Mucosa of rectum (tissue), 2 donors: ENCODE measurements at regions not wholly inside any gene's neighbourhood (a gene's known extent, or its start where the extent isn't known, plus 50 kb on each side); places are given as distances from the start of the nearest gene placed in this dataset.

Experiments
- H3K27ac ChIP-seq, 2 donors: one replicate each; pipeline ENCODE4 v1.7.0; 2013; ENCODE audit warnings: inconsistent platforms in 2 of 2, low read depth in 2 of 2, low read length in 2 of 2
- H3K27me3 ChIP-seq, 2 donors: one replicate each; pipeline ENCODE4 v1.7.0; 2013; ENCODE audit warnings: low read length in 2 of 2; ENCODE audit not compliant: control insufficient read depth in 2 of 2, insufficient read depth in 2 of 2
- H3K36me3 ChIP-seq, 2 donors: one replicate each; pipeline ENCODE4 v1.7.0; 2013; ENCODE audit warnings: low read length in 2 of 2; ENCODE audit not compliant: control insufficient read depth in 2 of 2, insufficient read depth in 2 of 2
- H3K4me1 ChIP-seq, 2 donors: one replicate each; pipeline ENCODE4 v1.7.0; 2013; ENCODE audit warnings: low read length in 2 of 2, mild to moderate bottlenecking in 1 of 2; ENCODE audit not compliant: control insufficient read depth in 2 of 2, insufficient read depth in 2 of 2
- H3K4me3 ChIP-seq, 2 donors: one replicate each; pipeline ENCODE4 v1.7.0; 2013; ENCODE audit warnings: low read length in 2 of 2
- H3K9ac ChIP-seq, 2 donors: one replicate each; pipeline ENCODE4 v1.7.0; 2013; ENCODE audit warnings: low read length in 2 of 2, low read depth in 1 of 2, mild to moderate bottlenecking in 1 of 2
- H3K9me3 ChIP-seq, 2 donors: one replicate each; pipeline ENCODE4 v1.7.0; 2013; ENCODE audit warnings: low read length in 2 of 2; ENCODE audit not compliant: control insufficient read depth in 2 of 2
- donor health status: healthy.
- donor health status: Normal muscosa, but diverticular disease.

DNA sequence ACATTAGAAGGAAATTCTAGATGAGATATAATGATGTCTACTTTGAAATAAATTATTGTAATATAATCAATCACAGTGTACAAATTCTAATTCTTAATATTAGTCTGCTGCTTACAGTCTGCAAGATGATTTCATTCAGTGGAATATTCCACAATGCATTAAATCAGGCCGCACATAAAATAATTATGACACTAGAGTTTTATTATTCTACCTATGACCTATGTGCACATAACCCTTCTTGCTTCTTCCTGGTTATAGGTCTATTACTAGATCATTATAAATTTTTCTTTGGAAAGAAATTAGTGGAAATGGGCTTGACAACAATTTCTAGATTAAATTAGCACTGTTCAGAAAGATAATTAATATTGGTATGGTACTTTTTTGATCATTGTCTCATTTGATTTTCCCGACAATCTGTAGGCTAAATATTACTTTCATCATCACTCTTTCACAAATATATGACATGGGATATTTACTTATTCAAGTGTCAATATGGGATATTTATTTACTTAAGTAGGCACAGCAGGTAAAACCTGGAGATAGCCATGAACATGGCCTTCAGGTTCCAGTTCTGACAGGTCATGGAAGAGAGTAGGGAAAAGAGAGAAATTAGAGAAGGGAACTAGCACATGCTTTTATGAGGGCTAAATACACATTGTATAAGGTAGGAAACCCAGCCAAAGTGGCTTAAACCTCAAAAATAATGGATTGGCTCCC lies 476.4 kb downstream of the TOX3 start:
- H3K36me3 ChIP-seq, result no peaks in the 10 kb centered on the region
- no peaks in the 10 kb centered on the region for H3K27me3 ChIP-seq
- no peak overlapping the region for H3K27ac ChIP-seq
- no peak overlapping the region for H3K4me3 ChIP-seq
- H3K4me1 ChIP-seq, result peaks cover 2 to 9% of the 10 kb centered on the region in 2 donors
- no peak overlapping the region for H3K9ac ChIP-seq
- H3K9me3 ChIP-seq, result no peaks in the 10 kb centered on the region

DNA sequence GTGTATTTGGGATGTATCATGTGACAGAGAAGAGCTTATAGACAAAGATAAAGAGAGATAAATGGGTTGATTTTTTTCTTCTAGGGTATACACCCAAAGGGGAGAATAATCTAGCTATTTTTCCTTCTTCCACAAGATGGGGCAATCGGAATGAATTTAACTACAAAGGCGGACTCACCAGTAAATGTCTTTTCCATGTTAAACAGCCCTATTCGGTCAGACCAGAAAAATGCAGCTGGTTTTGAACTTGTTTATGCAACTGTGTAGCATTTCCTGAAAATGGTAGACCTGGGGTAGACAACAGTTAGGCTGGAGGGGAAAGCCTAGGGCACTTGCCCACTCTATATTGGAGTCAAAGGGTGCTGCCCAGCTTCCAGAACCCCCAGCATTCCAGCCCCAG lies 477.1 kb downstream of the TOX3 start:
- H3K4me3 ChIP-seq, result no peak overlapping the region
- peaks cover 2 to 9% of the 10 kb centered on the region in 2 donors for H3K4me1 ChIP-seq
- H3K36me3 ChIP-seq, result no peaks in the 10 kb centered on the region
- no peak overlapping the region for H3K27ac ChIP-seq
- no peaks in the 10 kb centered on the region for H3K27me3 ChIP-seq
- no peak overlapping the region for H3K9ac ChIP-seq
- no peaks in the 10 kb centered on the region for H3K9me3 ChIP-seq

DNA sequence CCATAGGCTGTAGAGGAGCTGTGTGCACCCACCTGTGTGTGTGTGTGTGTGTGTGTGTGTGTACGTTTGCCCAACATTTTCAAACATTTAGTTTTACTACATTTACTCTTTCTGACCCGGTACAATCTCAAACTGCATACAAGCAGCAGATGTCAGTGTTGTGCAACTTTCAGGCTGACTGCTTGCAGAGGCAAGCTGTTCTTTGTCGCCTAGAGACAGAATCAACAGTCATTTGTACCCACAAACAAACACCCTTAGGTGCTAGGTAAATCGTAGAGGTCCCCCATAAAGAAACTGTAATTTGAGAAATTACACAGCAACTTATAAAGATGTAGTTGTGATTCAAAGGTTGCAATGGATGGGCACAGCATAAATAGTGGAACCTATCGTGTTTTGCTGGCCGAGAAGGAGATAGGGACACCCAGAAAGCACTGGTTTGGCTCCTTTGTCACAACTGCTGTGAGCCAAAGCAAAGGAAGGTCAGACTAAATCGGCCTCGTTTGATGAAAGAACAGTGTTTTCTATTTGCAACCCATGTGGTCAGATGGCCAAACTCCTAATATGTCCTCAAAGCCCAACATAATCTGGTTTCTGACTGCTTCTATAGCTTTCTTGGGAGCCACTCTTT lies 478.4 kb downstream of the TOX3 start:
- H3K9ac ChIP-seq, result no peak overlapping the region
- peaks cover 2 to 9% of the 10 kb centered on the region in 2 donors for H3K4me1 ChIP-seq
- H3K9me3 ChIP-seq, result no peaks in the 10 kb centered on the region
- H3K4me3 ChIP-seq, result no peak overlapping the region
- H3K36me3 ChIP-seq, result no peaks in the 10 kb centered on the region
- no peak overlapping the region for H3K27ac ChIP-seq
- H3K27me3 ChIP-seq, result no peaks in the 10 kb centered on the region

DNA sequence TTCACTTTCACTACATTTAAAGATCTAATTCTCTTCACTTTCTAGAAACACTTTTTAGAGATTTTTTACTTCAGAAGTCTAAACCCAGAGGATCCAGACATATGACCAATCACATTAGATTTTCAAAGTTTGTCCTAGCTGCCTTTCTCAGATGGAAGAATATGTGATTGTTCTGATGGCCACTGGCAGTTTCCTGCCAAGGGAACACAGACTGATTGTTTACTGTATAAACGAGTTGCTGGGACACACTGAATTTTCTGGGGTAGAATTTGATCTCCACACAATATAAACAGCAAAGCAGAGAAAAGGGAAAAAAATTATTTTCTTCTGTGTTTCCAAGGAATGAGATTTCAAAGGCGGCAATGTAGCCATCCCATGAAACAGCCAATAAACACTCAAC lies 480.0 kb downstream of the TOX3 start:
- Histone ChIP-seq H3K27me3 (no peaks in the 10 kb centered on the region), H3K4me3 (no peak overlapping the region), H3K36me3 (no peaks in the 10 kb centered on the region), H3K4me1 (peaks cover 2 to 9% of the 10 kb centered on the region in 2 donors), H3K9me3 (no peaks in the 10 kb centered on the region), H3K27ac (no peak overlapping the region), H3K9ac (no peak overlapping the region)

DNA sequence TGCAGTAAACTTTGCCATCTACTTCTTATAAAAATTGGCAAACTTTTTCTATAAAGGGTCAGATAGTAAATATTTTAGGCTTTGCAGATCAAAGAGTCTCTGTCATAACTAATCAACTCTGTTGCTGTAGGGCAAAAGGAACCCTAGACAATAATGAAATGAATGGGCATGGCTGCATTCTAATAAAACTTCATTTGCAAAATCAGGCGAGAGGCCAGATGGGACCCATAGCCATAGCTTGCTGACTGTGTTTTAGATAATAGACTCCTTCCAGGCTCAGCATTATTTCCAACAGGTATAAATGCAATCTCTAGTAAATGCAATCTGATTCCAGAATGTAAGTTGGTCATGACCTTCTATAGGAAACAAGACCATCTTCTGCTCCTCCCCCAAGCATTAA lies 490.7 kb downstream of the TOX3 start:
- Histone ChIP-seq H3K9me3 (no peaks in the 10 kb centered on the region), H3K4me1 (no peaks in the 10 kb centered on the region), H3K9ac (no peak overlapping the region), H3K4me3 (no peak overlapping the region), H3K27me3 (no peaks in the 10 kb centered on the region), H3K36me3 (no peaks in the 10 kb centered on the region), H3K27ac (no peak overlapping the region)

DNA sequence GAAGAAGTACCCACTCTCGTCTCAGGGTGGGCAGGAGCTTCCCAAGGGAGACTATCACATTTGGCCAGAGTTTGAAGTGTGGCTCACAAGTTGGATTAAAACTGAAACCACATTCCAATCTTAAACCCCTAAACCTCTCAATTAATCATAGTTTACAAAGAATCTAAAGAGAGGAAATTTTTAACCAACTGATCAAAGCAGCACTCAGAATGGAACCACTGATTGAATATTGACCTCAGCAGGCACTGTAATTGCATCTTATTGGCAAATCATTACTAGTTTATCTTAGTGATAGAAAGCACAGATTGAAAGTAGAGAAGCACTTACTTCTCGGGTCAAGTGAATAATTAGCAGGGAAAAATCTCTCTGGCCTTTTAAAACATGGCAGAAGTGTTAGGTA lies 491.6 kb downstream of the TOX3 start:
- Histone ChIP-seq H3K9me3 (no peaks in the 10 kb centered on the region), H3K27ac (no peak overlapping the region), H3K36me3 (no peaks in the 10 kb centered on the region), H3K27me3 (no peaks in the 10 kb centered on the region), H3K4me3 (no peak overlapping the region), H3K9ac (no peak overlapping the region), H3K4me1 (no peaks in the 10 kb centered on the region)

DNA sequence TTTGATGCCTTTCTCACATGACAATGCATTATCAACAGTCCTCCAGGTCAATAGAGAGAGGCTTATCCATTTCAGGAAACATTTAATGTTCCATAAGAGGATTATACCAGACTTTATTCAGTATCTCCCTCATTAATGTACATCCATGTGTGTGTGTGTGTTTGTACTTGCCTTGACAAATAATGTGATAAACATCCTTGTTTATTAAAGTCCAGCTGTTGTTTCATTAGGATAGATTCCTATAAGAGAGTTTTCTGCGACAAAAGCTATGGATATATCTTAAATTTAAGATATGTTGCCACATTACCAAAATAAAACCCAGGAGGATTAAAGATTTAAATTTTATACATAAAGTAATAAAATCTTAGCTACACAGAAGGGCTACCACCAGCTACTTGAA lies 492.6 kb downstream of the TOX3 start:
- Histone ChIP-seq H3K27me3 (no peaks in the 10 kb centered on the region), H3K36me3 (no peaks in the 10 kb centered on the region), H3K4me1 (no peaks in the 10 kb centered on the region), H3K27ac (no peak overlapping the region), H3K9me3 (no peaks in the 10 kb centered on the region), H3K4me3 (no peak overlapping the region), H3K9ac (no peak overlapping the region)

DNA sequence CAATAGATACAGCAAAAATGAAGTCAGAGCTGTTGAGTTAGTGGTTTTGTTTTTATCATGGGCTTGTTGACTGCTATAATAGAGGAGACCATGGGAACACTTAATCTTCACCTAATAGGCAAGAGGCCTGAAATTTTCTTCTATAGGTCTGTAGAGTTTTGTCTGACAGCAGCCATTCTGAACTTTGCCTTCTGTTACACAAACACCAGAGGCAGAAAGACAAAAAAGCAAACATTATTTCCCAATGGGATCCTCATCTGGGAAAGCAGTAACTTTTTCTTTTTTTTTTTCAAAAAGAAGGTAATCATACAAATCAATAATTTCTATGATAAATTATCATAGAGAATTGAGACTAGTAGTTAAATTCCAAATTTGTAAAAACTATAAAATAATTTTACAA lies 494.1 kb downstream of the TOX3 start:
- H3K9me3 ChIP-seq, result no peaks in the 10 kb centered on the region
- H3K36me3 ChIP-seq, result no peaks in the 10 kb centered on the region
- H3K9ac ChIP-seq, result no peak overlapping the region
- H3K4me3 ChIP-seq, result no peak overlapping the region
- H3K27ac ChIP-seq, result no peak overlapping the region
- H3K4me1 ChIP-seq, result no peaks in the 10 kb centered on the region
- no peaks in the 10 kb centered on the region for H3K27me3 ChIP-seq

DNA sequence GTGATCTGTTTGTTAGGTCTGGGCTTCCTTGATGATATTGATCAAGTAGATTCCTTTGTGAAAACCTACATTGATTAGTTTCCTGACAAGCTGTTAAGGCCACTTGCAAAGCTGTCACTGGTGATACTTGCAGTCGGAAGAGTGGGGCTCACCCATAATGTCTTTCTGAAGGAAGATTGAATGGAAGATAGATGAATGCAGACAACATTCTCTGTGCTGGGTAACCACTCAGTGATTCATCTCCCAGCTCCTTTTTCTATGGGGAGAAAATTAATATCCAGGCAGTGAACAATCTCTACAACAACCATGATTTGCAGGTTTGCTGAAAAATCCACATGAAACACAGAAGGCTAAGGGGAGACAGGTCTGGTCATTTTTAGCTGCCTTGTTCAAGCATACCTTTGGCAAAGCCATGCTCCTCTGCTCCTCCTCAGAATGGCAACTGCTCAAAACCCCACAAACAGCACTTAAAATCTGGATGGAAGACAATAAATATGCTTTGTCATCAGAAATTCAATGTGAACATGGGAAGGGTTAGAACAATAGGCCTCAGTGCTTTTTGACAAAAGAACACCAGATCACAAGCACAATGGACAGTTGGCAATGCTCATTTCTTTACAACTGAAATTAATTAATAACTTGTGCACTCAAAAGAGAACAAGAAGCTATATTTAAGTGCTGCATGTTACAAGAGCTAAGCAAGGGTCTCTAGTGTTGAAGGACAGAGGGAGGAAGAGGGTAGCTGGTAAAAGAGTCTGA lies 495.4 kb downstream of the TOX3 start:
- Histone ChIP-seq H3K4me3 (no peak overlapping the region), H3K4me1 (no peaks in the 10 kb centered on the region), H3K9me3 (no peaks in the 10 kb centered on the region), H3K27ac (no peak overlapping the region), H3K27me3 (peaks cover 0 to 3% of the 10 kb centered on the region in 2 donors), H3K36me3 (no peaks in the 10 kb centered on the region), H3K9ac (no peak overlapping the region)

DNA sequence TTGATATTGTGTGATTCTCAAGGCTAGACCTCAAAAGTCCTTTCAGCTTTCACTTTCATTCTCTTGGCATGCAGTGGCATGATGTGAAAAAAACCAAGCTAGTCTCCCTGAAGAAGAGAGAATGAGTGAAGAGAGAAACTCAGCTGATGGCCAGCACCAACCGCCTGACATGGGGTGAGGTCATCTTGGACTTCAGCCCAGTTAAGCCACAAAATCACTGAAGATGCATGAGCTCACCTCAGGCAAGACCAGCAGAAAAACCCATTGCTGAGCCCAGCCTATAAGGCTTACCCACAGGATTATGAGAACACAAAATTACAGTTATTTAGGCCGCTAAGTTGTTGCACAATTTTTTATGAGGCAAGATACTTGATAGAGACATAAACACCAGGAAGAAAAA lies 496.5 kb downstream of the TOX3 start:
- Histone ChIP-seq H3K27ac (no peak overlapping the region), H3K4me1 (no peaks in the 10 kb centered on the region), H3K9me3 (no peaks in the 10 kb centered on the region), H3K9ac (no peak overlapping the region), H3K4me3 (no peak overlapping the region), H3K27me3 (peaks cover 0 to 3% of the 10 kb centered on the region in 2 donors), H3K36me3 (no peaks in the 10 kb centered on the region)
